ENCODE measurements at regions not wholly inside any gene's neighbourhood (a gene's known extent, or its start where the extent isn't known, plus 50 kb on each side); places are given as distances from the start of the nearest gene placed in this dataset.

DNA sequence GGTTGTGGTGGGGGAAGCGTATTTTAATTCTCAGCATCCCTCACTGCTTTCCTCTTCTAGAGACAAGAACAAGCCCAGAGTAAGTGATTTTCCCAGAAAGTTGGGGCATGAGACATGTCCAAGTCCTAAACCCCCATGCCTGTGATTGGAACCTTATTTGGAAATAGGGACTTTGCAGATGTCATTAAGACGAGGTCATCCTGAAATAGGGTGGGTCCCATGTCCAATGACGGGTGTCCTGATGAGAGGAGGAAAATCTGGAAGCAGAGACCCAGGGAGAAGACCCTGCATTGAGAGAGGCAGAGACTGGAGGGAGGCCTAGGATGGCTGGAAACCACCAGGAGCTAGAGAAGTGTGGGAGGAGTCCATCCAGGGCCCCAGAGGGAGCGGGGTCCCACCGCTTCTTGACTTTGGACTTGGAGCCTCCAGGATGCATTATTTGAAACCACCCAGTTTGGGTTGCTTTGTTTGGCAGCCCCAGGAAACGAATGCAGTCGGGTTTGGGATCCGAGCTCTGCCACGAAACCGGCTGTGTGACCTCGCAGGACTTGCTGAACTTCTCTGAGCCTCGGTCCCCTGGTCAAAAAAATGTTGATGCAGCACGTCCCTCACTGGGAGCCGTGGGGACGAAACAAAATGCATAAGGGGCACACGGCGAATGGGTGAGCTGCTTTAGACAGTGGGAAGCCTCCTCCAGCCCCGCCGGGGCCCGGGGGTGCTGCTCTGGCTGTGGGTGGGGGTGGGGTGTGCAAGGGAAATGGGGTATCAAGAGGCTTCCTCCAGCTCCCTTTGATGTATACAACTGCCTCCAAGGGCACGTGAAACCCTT is 113.9 kb downstream of the CPZ start:
- TF ChIP-seq, protein P1, sequence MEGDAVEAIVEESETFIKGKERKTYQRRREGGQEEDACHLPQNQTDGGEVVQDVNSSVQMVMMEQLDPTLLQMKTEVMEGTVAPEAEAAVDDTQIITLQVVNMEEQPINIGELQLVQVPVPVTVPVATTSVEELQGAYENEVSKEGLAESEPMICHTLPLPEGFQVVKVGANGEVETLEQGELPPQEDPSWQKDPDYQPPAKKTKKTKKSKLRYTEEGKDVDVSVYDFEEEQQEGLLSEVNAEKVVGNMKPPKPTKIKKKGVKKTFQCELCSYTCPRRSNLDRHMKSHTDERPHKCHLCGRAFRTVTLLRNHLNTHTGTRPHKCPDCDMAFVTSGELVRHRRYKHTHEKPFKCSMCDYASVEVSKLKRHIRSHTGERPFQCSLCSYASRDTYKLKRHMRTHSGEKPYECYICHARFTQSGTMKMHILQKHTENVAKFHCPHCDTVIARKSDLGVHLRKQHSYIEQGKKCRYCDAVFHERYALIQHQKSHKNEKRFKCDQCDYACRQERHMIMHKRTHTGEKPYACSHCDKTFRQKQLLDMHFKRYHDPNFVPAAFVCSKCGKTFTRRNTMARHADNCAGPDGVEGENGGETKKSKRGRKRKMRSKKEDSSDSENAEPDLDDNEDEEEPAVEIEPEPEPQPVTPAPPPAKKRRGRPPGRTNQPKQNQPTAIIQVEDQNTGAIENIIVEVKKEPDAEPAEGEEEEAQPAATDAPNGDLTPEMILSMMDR (conservative IDR thresholded peaks at IDR 0.05; ENCODE audit: low read length): no peak
- H3K4me3 ChIP-seq (ENCODE audit: low read length): no peak overlapping the region
- DNase-seq (ENCODE audit: low read depth): no peak

DNA sequence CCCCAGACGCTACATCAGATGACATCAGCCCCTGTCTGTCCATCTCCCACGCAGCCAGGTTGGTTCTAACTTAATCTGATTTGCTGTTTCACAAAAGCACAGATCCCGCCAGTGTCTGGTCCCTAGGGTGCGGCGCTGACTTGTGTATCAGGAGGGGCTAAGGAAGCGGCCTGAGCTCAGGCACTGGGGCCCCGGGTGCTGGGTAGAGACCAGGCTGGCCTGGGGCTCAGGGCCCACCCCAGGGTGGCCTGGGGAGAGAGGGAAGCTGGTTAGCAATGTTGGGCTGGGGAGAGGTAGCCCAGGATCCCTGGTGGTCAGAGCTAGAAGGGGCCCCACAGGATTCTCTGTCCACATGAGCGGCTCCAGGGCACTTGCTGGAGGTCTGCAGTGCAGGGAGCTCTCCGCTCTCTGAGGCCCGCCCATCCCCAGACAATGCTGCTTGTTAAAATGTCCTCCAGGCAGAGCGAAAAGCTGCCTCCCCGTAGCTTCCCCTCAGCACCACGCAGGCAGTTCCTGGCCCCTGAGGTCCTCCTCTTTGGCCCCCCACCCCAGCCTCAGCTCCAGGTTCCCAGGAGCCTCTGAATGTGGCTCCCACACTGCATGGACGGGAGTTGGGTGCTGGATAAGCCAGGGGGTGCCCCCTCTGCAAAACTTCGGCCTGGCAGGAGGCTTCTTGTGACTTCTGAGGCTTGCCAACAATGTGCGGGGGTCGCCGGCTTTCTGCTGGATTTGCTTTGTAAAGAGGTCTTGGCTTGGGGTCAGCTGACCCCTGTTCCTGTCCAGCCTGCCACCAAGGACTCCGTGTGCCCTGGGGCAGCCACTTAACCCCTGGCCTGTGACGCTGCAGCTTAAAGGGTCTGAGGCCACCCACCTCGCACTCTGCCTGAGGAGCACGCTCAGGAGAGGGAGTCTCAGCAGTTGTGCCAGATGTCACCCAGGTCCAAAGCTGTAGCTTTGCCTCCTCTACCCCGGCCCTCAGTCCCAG is 112.9 kb downstream of the CPZ start:
- H3K4me3 ChIP-seq (ENCODE audit: low read length): no peak overlapping the region
- no peak for DNase-seq (ENCODE audit: low read depth)
- TF ChIP-seq, protein P1 (conservative IDR thresholded peaks at IDR 0.05; ENCODE audit: low read length): no peak

DNA sequence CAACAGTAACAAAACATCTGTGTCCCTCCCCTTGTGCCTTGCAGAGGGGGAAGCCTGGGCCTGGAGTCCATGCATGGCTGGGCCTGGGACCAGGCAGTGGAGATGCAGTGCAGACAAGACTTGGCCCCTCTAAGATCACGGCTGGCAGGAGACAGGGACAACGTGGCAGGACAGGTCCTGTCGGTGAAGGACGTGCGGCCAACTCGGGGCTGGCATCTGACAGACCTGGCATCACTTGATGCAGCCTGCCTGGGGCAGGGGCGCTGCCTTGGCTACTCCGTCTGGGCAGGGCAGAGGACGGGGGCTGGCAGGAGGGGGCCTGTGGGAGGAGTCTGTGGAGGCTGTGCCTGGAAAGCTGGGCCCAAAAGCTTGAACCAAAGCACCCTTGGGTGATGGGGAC is 112.1 kb downstream of the CPZ start:
- TF ChIP-seq, protein P1 (conservative IDR thresholded peaks at IDR 0.05; ENCODE audit: low read length): no peak
- DNase-seq (ENCODE audit: low read depth): no peak
- H3K4me3 ChIP-seq (ENCODE audit: low read length): no peak overlapping the region

DNA sequence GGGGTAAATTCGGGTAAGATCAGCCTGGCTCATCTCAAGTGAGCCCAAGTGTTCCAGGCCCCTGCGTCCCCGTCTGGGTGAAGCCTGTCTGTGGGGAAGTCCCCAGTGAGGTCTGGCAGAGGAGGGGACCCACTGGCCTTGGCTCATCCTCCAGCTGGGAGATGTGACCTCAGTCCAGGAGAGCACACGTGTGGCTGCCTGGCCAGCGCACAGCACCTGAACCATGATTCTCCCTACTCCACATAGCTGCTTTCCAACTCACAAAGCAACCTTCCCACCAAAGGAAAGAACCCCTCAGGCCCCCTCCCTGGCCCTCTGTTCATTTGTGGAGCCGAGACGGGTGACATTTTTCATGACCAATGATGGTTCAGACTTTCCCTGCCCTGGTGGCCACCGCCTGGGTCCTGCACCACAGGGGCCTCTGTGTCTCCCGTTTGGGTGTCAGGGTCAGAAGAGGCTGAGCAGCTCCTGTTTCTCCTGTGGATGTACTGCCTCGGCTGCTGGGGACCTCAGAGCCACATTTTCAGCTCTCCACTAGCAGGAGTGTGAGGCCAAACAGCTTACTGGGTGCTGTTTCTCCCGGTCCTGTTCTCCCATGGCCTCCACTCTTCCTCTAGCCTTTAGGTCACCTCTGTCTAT is 111.4 kb downstream of the CPZ start:
- H3K4me3 ChIP-seq (ENCODE audit: low read length): no peak overlapping the region
- TF ChIP-seq, protein P1 (conservative IDR thresholded peaks at IDR 0.05; ENCODE audit: low read length): no peak
- no peak for DNase-seq (ENCODE audit: low read depth)

DNA sequence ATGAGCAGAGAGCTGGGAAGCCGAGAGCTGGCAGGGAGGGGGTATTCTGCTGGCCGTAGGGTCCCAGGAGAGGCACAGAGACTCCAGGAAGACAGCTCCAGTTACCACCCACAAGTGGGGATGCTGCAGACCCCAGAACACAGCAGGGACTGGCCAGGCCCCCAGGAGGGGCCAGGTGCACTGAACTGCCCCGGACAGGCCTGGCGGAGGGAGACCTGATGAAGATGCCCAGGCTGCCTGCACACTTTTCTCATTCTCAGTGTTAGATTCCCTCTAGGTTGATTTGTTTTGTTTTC is 110.8 kb downstream of the CPZ start:
- no peak for DNase-seq (ENCODE audit: low read depth)
- no peak overlapping the region for H3K4me3 ChIP-seq (ENCODE audit: low read length)
- TF ChIP-seq, protein P1 (conservative IDR thresholded peaks at IDR 0.05; ENCODE audit: low read length): no peak

DNA sequence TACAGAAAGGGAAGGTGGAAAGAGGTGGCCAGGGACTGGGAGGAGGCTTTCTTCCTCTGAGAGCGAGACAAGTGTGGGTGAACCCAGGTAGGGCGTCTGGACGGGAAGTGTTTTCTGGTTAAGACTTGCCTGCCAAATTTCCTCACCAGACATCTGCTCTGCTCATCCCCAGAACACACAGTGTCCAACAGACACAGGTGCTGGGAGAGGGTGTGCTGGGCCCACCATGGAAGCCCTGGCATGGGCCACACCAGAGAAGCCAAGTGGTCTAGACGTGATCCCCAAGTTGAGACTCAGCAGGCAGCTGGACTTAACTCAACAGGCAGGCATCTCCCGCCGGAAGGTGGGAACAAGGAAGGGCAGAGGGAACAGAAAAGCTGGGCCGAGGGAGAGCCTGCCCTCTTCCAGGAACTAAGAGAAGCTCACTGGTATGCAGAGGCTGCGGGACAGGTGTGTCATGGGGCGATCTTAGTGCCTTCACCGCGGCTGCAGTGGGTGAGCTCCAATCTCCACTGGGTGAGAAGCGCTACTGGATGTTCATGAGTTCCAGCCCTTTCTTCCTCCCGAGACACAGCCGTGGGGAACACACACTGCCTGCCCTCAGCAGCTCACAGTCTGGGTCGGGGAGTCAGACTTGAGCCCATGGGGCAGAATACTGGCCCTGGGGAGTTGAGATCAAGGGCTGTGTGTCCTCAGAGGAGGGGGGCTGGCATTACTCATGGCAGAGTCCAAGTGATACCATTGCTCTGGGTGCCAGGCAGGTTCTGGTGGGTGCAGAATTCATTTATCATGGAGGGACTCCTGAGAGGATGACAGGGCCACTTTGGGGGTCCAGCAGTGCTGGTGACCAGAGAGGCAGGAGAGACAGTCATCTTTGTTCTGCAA is 110.2 kb downstream of the CPZ start:
- no peak for DNase-seq (ENCODE audit: low read depth)
- H3K4me3 ChIP-seq (ENCODE audit: low read length): no peak overlapping the region
- TF ChIP-seq, protein P1 (conservative IDR thresholded peaks at IDR 0.05; ENCODE audit: low read length): no peak
